HG03432 (cell line): ENCODE measurements at regions not wholly inside any gene's neighbourhood (a gene's known extent, or its start where the extent isn't known, plus 50 kb on each side); places are given as distances from the start of the nearest gene placed in this dataset.

Experiments
- ATAC-seq: cut with Tn5 transposase; IDR thresholded peaks from one replicate; pipeline ENCODE4 v1.9.1; 2021; ENCODE audit warnings: mild to moderate bottlenecking, moderate library complexity; ENCODE audit not compliant: unreplicated experiment

DNA sequence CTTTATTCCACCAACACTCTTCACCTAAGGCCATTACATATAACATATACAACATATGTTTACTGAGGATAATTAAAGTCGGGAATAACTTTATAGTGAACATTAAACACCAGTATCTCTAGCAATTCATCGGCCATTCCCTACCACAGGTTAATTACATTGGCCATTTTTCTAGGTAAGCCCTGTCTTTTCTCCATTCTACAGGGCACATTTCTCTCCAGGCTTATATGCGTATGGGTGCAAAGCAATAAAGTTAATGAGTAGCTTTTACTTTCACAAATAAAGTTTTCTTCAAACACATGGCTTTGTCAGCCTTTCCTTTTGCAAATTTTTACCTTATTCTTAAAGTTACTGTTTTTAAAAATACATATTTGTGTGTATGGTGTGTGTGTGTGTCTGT is 111.9 kb upstream of the IQCM start:
- ATAC-seq, result no peak

GRCh38 chr4:149928507-149928906 is 112.9 kb upstream of the IQCM start:
- ATAC-seq, result no peak

- ATAC-seq, result no peak
Observed at GRCh38 chr4:149931431-149931830, 115.8 kb upstream of the IQCM start.

- no peak for ATAC-seq
Observed at GRCh38 chr4:149932188-149932587, 116.5 kb upstream of the IQCM start.

- ATAC-seq, result no peak
Observed at GRCh38 chr4:149933120-149933519, 117.5 kb upstream of the IQCM start.

- no peak for ATAC-seq
Observed at GRCh38 chr4:149933883-149934282, 118.2 kb upstream of the IQCM start.

- ATAC-seq, result no peak
Observed at GRCh38 chr4:149949381-149949780, 128.9 kb upstream of the DCLK2 start.

DNA sequence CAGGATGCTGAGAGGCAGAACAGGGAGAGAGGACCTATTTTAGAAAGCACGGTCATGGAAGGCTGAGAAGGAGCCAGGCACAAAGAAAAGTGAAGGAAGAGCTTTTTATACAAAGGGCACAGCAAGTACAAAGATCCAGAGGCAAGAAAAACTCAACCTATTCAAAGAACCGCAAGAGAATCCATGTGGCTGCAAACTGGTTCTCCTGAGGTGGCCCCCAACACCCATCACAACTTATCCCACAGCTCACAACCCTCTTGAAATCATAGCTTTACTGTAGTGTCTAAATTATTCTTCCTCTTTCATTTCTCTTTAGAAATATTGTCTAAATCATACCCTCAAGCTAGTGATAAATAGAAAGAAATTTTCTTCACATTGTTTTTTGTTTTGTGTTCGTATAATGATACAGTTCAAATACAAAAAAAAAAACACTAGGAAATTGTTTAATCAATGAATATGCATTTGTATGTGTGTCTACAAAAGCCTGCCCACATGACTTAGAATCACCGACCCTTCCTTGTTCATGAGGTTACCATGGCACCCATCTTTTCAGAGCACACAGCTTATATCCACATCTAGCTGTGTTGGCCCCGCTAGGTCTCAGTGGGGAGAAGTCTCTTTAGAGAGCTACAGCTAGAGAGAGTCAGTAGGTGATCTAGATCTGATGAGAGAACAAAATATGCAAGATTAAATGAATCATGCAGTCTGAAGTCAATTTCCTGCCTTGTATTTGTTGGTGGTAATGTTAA is 126.9 kb upstream of the DCLK2 start:
- ATAC-seq, result no peak

GRCh38 chr4:149952101-149952500 is 126.1 kb upstream of the DCLK2 start:
- ATAC-seq, result no peak

DNA sequence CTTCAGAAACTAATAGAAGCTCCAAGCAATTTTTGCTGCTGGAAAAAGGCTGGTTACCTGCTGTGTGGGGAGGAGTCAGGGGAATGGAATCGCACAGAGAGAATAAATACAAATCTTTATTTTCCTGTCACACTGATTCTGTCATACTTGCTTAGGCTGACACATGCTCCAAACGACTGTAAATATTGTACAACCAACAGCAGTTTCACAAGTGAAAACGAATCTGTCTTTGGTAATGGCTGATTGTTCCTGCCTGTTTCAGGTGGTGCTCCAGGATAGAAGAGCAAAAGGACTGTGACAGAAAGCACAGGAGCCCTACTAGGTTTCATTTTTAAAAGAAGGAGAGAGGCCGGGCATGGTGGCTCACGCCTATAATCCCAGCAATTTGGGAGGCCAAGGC is 125.5 kb upstream of the DCLK2 start:
- no peak for ATAC-seq

DNA sequence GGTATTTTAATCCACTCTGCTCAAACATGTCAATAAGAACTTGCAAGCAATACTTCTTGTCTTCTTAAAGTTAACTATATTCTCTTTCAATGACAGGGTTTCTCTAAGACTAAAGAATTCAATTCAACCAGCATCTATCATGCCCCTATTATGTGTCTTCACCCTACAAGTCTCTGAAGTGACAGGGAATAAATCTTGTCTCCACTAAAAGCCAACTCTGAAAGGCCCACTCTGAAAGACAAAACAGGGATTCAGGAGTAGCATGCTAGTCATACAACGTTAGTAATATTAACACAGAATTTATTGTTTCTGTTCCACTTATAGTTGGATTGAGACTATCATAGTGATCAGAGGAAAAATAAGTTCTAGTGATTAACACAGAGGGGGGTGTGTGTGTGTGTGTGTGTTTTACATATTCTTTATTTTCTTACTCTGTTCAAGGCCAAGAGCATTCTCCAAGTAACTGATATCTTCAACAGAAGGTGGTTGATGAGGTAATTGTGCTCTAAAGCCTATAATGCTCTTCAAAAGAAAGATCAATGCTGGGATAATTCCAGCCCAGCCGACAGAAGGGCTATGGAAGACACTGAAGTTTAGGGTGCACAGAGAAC is 122.4 kb upstream of the DCLK2 start:
- ATAC-seq, result no peak

GRCh38 chr4:149956678-149957077 is 121.6 kb upstream of the DCLK2 start:
- no peak for ATAC-seq

GRCh38 chr4:149961876-149962597 is 116.2 kb upstream of the DCLK2 start:
- no peak for ATAC-seq

DNA sequence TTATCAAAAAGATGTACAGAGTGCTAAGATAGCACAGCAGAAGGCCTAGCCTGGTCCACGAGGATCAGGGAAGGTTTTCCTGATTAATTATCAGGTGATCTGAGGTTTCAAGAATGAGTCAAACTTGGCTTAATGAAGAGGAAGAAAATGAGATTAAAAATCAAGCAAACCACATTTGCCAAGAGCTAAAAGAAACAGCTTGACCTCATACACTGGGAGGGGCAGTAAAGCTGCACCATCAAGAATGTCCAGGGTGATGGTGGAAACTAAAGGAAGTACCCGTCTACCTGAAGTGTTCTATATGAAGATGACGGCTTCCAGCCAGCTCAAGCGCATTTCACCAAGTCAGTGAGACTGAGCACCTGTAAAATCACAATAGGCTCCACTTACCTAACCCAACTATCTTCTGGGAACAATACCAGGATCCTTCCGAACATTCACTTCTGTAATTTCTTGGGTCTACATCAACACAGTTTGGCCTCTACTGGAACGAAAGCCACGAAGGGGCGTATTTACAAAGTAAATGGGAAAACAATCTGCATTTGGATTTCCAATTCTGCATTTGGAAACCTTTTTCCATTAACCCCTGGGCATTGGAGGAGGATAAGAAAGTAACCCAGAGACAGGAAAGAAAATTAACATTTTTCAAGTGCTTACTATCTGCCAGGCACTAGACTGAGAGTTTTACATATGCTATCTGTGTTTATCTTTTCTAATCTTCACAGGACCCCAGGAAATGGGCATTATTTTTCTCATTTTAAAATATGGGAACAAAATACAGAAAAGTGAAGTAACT is 114.0 kb upstream of the DCLK2 start:
- ATAC-seq, result no peak

DNA sequence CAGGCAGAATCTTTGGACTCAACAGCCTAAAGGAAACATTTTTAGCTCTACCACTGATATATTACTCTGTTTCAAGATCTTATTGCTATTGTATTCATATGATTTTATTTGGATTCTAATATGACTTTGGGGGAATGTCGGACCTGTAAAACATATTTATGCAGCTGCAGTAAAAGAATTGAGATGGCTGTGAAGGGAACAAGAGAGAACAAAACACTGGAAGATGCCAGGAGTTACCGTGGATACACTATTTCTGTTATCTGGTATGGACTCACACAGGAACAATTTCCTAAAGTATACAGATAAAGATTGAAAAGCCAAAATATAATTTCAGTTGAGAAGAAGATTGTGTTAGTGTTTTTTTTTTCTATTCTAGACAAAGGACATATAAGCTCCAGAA is 113.0 kb upstream of the DCLK2 start:
- ATAC-seq, result no peak

DNA sequence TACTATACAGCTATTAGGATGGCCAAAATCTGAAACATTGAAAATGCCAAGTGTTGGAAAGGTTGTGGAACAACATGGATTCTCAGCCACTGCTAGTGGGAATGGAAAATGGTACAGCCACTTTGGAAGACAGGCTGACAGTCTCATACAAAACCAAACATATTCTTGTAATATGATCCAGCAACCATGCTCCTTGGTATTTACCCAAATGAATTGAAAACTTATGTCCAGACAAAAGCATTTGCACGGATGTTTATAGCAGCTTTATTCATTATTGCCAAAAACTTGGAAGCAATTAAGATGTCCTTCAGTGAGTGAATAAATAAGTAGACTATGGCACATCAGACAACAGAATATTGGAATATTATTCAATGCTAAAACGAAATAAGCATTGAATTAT is 105.8 kb upstream of the DCLK2 start:
- no peak for ATAC-seq

DNA sequence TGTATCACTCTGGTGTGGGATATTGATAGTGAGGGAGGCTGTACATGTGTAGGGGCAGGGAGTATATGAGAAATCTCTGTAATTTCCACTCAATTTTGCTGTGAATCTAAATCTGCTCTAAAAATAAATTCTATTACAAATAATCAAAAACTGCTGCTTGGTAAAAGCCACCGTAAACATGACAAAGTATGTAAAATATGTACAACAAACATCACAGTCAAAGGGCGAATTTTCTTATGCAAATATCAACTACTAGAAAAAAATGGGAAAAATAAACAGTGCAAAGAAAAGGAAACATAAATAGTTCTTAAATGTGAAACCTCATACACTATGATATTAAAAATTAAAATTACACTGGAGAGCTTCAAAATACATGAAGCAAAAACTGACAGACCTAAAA is 105.1 kb upstream of the DCLK2 start:
- ATAC-seq, result no peak

- ATAC-seq, result no peak
Observed at GRCh38 chr4:149975172-149975571, 103.1 kb upstream of the DCLK2 start.

DNA sequence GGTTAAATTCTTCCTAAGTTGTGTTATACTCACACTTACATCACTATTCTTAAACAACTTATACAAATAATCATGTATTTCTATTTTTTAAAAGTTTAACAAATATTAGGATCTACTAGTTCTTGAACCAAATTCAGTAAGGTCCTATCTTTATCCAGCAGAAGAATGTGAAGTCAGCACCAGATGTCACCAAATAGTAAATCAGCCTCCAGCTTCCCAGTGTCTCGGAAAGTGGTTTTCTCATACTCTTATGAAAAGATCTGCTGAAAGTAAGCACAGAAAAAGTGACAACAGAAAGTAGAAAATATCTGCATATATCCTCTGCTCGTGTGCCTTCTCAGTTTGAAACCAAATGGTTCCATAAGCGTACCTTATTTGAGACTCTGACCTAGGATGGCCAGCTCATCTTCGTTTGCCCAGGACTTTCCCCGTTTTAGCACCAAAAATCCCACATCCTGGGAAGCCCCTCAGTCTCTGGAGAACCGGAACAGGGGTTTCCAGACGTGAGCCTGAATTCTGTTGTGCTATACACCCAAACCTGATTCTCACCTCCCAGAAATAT is 98.0 kb upstream of the DCLK2 start:
- peak; percentile 33 for ATAC-seq

DNA sequence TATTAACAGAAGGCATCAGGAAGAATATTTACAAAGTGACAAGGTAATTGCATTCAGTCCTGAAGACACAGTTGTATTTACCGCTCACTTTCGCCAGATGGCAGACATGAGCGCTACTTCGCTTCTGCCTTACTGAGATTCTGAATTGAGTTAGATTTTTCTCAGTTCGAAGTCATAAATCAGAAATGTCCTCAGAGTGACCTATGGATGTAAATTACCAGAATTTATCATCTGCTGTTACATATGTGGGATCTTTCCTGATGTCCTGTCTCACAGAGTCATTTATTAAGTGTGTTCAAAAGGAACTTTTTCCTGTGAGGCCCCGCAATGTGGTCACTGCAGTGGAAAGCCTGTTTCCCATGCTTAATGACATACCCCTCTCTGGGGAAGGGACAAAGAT is 97.3 kb upstream of the DCLK2 start:
- ATAC-seq, result peak; percentile 84

- ATAC-seq, result no peak
Observed at GRCh38 chr4:149983401-149983800, 94.8 kb upstream of the DCLK2 start.
